ENCODE measurements at regions not wholly inside any gene's neighbourhood (a gene's known extent, or its start where the extent isn't known, plus 50 kb on each side); places are given as distances from the start of the nearest gene placed in this dataset.
"Not testable (repeated sequence)": the region's sequence is repeated elsewhere in the genome, so short reads cannot be mapped to it uniquely, and the experiment has no call there.

DNA sequence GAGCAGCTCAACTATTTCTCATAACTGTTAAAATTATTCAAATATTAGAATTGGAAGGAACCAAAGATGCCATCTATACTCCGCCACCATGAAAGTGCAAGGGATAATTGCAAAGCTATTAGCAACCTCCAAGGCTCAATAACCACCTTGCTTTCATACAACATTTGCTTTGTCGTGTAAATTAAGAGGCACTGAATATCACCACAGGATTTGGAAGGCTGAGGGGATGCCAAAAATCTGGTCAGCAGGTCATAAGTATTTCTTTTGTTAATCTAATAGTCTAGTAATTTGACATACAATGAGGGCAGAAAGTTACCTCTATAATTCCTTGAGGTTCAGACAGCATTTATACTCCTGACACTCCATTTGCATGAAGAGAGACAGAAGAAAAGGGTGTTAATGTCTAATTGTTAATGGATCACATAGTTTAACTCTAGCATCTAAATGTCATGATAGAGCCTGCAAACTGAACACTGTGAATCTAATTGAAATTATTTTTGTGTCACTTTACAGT, 200.9 kb upstream of the DIAPH2 start:
- no peak for DNase-seq (ENCODE audit: low spot score)
- H3K9me3 ChIP-seq (ENCODE audit: low read depth, low read length, poor library complexity, severe bottlenecking), result no peaks in the 10 kb centered on the region
- no peak for TF ChIP-seq EZH2 (IDR thresholded peaks at IDR 0.05; ENCODE audit: borderline replicate concordance, low read depth, low read length, poor library complexity, severe bottlenecking)
- TF ChIP-seq CTCF (conservative IDR thresholded peaks at IDR 0.05; ENCODE audit: low read depth, low read length), result no peak
- intact Hi-C loops (cut with micrococcal nuclease; ENCODE audit: unreplicated experiment), result no loop called here
- H3K4me1 ChIP-seq (ENCODE audit: insufficient read depth, low read length, poor library complexity, severe bottlenecking), result no peaks in the 10 kb centered on the region
- no peaks in the 10 kb centered on the region for H3K27me3 ChIP-seq (replicated peaks; ENCODE audit: insufficient read depth, low read depth, low read length, poor library complexity)
- no peak overlapping the region for H3K27ac ChIP-seq (ENCODE audit: low read depth, low read length, poor library complexity, severe bottlenecking)
- no peaks in the 10 kb centered on the region for H3K36me3 ChIP-seq (ENCODE audit: insufficient read depth, low read length, poor library complexity, severe bottlenecking)
- ChIA-PET POLR2A (ENCODE audit: low non-redundant PET) (no interaction called here), CTCF (no interaction called here)
- no peak overlapping the region for H3K4me3 ChIP-seq (ENCODE audit: low read depth, low read length, poor library complexity, severe bottlenecking)
- no TSS peak for BruUV-seq (replicated peaks)

DNA sequence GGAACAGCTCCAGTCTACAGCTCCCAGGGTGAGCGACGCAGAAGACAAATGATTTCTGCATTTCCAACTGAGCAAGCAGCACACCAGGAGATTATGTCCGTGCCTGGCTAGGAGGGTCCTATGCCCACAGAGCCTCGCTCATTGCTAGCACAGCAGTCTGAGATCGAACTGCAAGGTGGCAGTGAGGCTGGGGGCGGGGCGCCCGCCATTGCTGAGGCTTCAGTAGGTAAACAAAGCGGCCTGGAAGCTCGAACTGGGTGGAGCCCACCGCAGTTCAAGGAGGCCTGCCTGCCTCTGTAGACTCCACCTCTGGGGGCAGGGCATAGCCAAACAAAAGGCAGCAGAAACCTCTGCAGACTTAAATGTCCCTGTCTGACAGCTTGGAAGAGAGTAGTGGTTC, 198.0 kb upstream of the DIAPH2 start:
- CTCF ChIA-PET; DNase-seq (ENCODE audit: low spot score); H3K27ac ChIP-seq (ENCODE audit: low read depth, low read length, poor library complexity, severe bottlenecking); H3K9me3 ChIP-seq (ENCODE audit: low read depth, low read length, poor library complexity, severe bottlenecking); BruUV-seq (replicated peaks); H3K27me3 ChIP-seq (replicated peaks; ENCODE audit: insufficient read depth, low read depth, low read length, poor library complexity); H3K4me1 ChIP-seq (ENCODE audit: insufficient read depth, low read length, poor library complexity, severe bottlenecking); H3K36me3 ChIP-seq (ENCODE audit: insufficient read depth, low read length, poor library complexity, severe bottlenecking); intact Hi-C loops (cut with micrococcal nuclease; ENCODE audit: unreplicated experiment); POLR2A ChIA-PET (ENCODE audit: low non-redundant PET); H3K4me3 ChIP-seq (ENCODE audit: low read depth, low read length, poor library complexity, severe bottlenecking): not testable (repeated sequence)

GRCh38 chrX:96502507-96502906, 182.1 kb upstream of the DIAPH2 start:
- Histone ChIP-seq H3K27me3 (replicated peaks; ENCODE audit: insufficient read depth, low read depth, low read length, poor library complexity) (no peaks in the 10 kb centered on the region), H3K4me3 (ENCODE audit: low read depth, low read length, poor library complexity, severe bottlenecking) (no peak overlapping the region), H3K9me3 (ENCODE audit: low read depth, low read length, poor library complexity, severe bottlenecking) (no peaks in the 10 kb centered on the region), H3K27ac (ENCODE audit: low read depth, low read length, poor library complexity, severe bottlenecking) (no peak overlapping the region), H3K4me1 (ENCODE audit: insufficient read depth, low read length, poor library complexity, severe bottlenecking) (no peaks in the 10 kb centered on the region), H3K36me3 (ENCODE audit: insufficient read depth, low read length, poor library complexity, severe bottlenecking) (no peaks in the 10 kb centered on the region)
- ChIA-PET POLR2A (ENCODE audit: low non-redundant PET) (no interaction called here), CTCF (no interaction called here)
- intact Hi-C loops (cut with micrococcal nuclease; ENCODE audit: unreplicated experiment), result no loop called here
- no TSS peak for BruUV-seq (replicated peaks)
- TF ChIP-seq CTCF (conservative IDR thresholded peaks at IDR 0.05; ENCODE audit: low read depth, low read length) (no peak), EZH2 (IDR thresholded peaks at IDR 0.05; ENCODE audit: borderline replicate concordance, low read depth, low read length, poor library complexity, severe bottlenecking) (no peak)
- no peak for DNase-seq (ENCODE audit: low spot score)

DNA sequence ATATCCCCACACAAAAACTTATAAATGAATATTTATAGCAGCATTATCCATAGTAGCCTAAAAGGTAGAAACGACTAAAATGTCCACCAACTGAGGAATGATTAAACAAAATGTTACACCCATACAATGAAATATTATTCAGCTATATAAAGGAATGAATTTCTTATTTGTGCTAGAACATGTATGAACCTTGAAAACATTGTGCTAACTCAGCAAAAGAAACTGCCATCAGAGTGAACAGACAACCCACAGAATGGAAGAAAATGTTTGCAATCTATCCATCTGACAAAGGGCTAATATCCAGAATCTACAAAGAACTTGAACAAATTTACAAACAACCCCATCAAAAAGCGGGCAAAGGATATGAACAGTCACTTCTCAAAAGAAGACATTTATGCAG, 155.3 kb upstream of the DIAPH2 start:
- POLR2A ChIA-PET (ENCODE audit: low non-redundant PET); CTCF ChIA-PET; H3K4me1 ChIP-seq (ENCODE audit: insufficient read depth, low read length, poor library complexity, severe bottlenecking); H3K4me3 ChIP-seq (ENCODE audit: low read depth, low read length, poor library complexity, severe bottlenecking); H3K27ac ChIP-seq (ENCODE audit: low read depth, low read length, poor library complexity, severe bottlenecking); H3K9me3 ChIP-seq (ENCODE audit: low read depth, low read length, poor library complexity, severe bottlenecking); intact Hi-C loops (cut with micrococcal nuclease; ENCODE audit: unreplicated experiment); H3K27me3 ChIP-seq (replicated peaks; ENCODE audit: insufficient read depth, low read depth, low read length, poor library complexity); DNase-seq (ENCODE audit: low spot score); BruUV-seq (replicated peaks); H3K36me3 ChIP-seq (ENCODE audit: insufficient read depth, low read length, poor library complexity, severe bottlenecking): not testable (repeated sequence)

All from A673 (cell line).